ENCODE measurements at regions not wholly inside any gene's neighbourhood (a gene's known extent, or its start where the extent isn't known, plus 50 kb on each side); places are given as distances from the start of the nearest gene placed in this dataset.

GRCh38 chr13:97875218-97875617 lies 78.3 kb upstream of the IPO5 start:
- ChIA-PET CTCF (no interaction called here), POLR2A (no interaction called here)
- Mint-ChIP-seq H3K9me3 (no peaks in the 10 kb centered on the region), H3K27ac (no peak overlapping the region), H3K36me3 (ENCODE audit: low read depth) (no peaks in the 10 kb centered on the region), H3K4me1 (no peaks in the 10 kb centered on the region), H3K27me3 (peaks cover 5% of the 10 kb centered on the region), H3K4me3 (no peak overlapping the region)
- TF ChIP-seq CTCF (IDR thresholded peaks at IDR 0.05), result no peak
- intact Hi-C loops (cut with micrococcal nuclease), result no loop called here
- DNase-seq, result no peak
- ATAC-seq (ENCODE audit: low read depth), result no peak

- POLR2A ChIA-PET, result no interaction called here
- Mint-ChIP-seq H3K4me1 (no peaks in the 10 kb centered on the region), H3K4me3 (no peak overlapping the region), H3K27ac (no peak overlapping the region), H3K36me3 (ENCODE audit: low read depth) (no peaks in the 10 kb centered on the region), H3K27me3 (peaks cover 5% of the 10 kb centered on the region), H3K9me3 (no peaks in the 10 kb centered on the region)
- CTCF ChIA-PET, result no interaction called here
- ATAC-seq (ENCODE audit: low read depth), result no peak
- TF ChIP-seq CTCF (IDR thresholded peaks at IDR 0.05), result no peak
- DNase-seq, result no peak
- intact Hi-C loops (cut with micrococcal nuclease), result no loop called here
Measured at GRCh38 chr13:97875911-97876310, 77.6 kb upstream of the IPO5 start.

- Mint-ChIP-seq H3K4me1 (no peaks in the 10 kb centered on the region), H3K36me3 (ENCODE audit: low read depth) (no peaks in the 10 kb centered on the region), H3K27me3 (peaks cover 9% of the 10 kb centered on the region), H3K9me3 (no peaks in the 10 kb centered on the region), H3K27ac (no peak overlapping the region), H3K4me3 (no peak overlapping the region)
- ATAC-seq (ENCODE audit: low read depth) (no peak), DNase-seq (no peak)
- intact Hi-C loops (cut with micrococcal nuclease), result no loop called here
- ChIA-PET CTCF (no interaction called here), POLR2A (no interaction called here)
- no peak for TF ChIP-seq CTCF (IDR thresholded peaks at IDR 0.05)
Measured at GRCh38 chr13:97878431-97879375, 74.8 kb upstream of the IPO5 start.

- ChIA-PET CTCF (no interaction called here), POLR2A (no interaction called here)
- H3K27me3 Mint-ChIP-seq, result peaks cover 11% of the 10 kb centered on the region
- no peak for TF ChIP-seq CTCF (IDR thresholded peaks at IDR 0.05)
- no peak for ATAC-seq (ENCODE audit: low read depth)
- H3K4me3 Mint-ChIP-seq, result no peak overlapping the region
- no peak overlapping the region for H3K27ac Mint-ChIP-seq
- intact Hi-C loops (cut with micrococcal nuclease), result no loop called here
- H3K4me1 Mint-ChIP-seq, result no peaks in the 10 kb centered on the region
- no peaks in the 10 kb centered on the region for H3K36me3 Mint-ChIP-seq (ENCODE audit: low read depth)
- no peaks in the 10 kb centered on the region for H3K9me3 Mint-ChIP-seq
- DNase-seq, result no peak
Measured at GRCh38 chr13:97879646-97880310, 73.7 kb upstream of the IPO5 start.

- ChIA-PET CTCF (no interaction called here), POLR2A (no interaction called here)
- ATAC-seq (ENCODE audit: low read depth) (no peak), DNase-seq (no peak)
- peaks cover 8% of the 10 kb centered on the region for H3K27me3 Mint-ChIP-seq
- H3K36me3 Mint-ChIP-seq (ENCODE audit: low read depth), result no peaks in the 10 kb centered on the region
- no peak overlapping the region for H3K4me3 Mint-ChIP-seq
- intact Hi-C loops (cut with micrococcal nuclease), result no loop called here
- no peaks in the 10 kb centered on the region for H3K9me3 Mint-ChIP-seq
- no peaks in the 10 kb centered on the region for H3K4me1 Mint-ChIP-seq
- H3K27ac Mint-ChIP-seq, result no peak overlapping the region
- no peak for TF ChIP-seq CTCF (IDR thresholded peaks at IDR 0.05)
Measured at GRCh38 chr13:97880311-97880675, 73.2 kb upstream of the IPO5 start.

Measured in activated B cell treated with CpG ODN at 0.5 μM for 24 hours (primary cell).